ENCODE measurements at regions not wholly inside any gene's neighbourhood (a gene's known extent, or its start where the extent isn't known, plus 50 kb on each side); places are given as distances from the start of the nearest gene placed in this dataset.

DNA sequence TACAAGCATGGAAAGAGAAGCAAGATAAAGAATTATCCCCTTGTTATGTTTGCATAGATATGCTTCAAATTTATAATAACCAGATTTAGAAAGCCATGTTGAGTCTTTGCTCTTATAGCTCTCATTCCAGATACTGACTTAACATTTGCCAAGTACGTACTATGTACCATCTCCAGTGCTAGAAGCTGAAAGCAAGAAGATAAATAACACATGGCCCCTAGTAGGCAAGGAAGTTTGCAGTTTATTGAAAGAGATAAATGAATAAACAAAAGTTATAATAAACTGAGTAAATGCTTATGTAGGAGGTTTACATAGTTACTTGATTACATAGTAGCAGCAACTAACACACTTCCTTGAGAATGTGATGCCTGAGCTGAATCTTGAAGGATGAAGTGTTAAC is 628.4 kb downstream of the HINT1 start:
- no peak overlapping the region for H2BK15ac ChIP-seq (ENCODE audit: low read length)
- no peaks in the 10 kb centered on the region for H3K79me1 ChIP-seq (ENCODE audit: low read depth, low read length)
- no peaks in the 10 kb centered on the region for H3K36me3 ChIP-seq (ENCODE audit: control insufficient read depth in 2 of 4, insufficient read depth in 4 of 4, low read length in 3 of 4)
- no peak overlapping the region for H3K9ac ChIP-seq (replicated peaks in 1 of 4; ENCODE audit: extremely low read depth in 1 of 4, low read depth in 3 of 4, low read length in 3 of 4)
- no peak overlapping the region for H2BK20ac ChIP-seq (ENCODE audit: low read length)
- H2BK120ac ChIP-seq (replicated peaks; ENCODE audit: low read depth, low read length): no peak overlapping the region
- no peak overlapping the region for H2BK12ac ChIP-seq (ENCODE audit: low read depth, low read length)
- no peak overlapping the region for H2AFZ ChIP-seq (ENCODE audit: low read length)
- H3K23me2 ChIP-seq (ENCODE audit: low read depth, low read length): no peaks in the 10 kb centered on the region
- no peak overlapping the region for H2AK5ac ChIP-seq (ENCODE audit: low read depth, low read length)
- no peak overlapping the region for H2BK5ac ChIP-seq (ENCODE audit: low read depth, low read length)
- H3K18ac ChIP-seq (ENCODE audit: extremely low read depth, low read length): no peak overlapping the region
- no peak overlapping the region for H3K27ac ChIP-seq (ENCODE audit: low read depth, low read length)
- no peak overlapping the region for H4K91ac ChIP-seq (replicated peaks; ENCODE audit: insufficient read length, low read length)
- H3K79me2 ChIP-seq (ENCODE audit: control insufficient read depth in 1 of 2, insufficient read depth in 2 of 2, low read length in 2 of 2): no peaks in the 10 kb centered on the region
- no peaks in the 10 kb centered on the region for H3K27me3 ChIP-seq (replicated peaks in 1 of 4; ENCODE audit: control insufficient read depth in 3 of 4, extremely low read depth in 1 of 4, insufficient read depth in 3 of 4, low read length in 3 of 4)
- no peak overlapping the region for H3K23ac ChIP-seq (ENCODE audit: insufficient read length)
- H4K20me1 ChIP-seq (replicated peaks in 1 of 2; ENCODE audit: control insufficient read depth in 1 of 2, insufficient read depth in 2 of 2, low read length in 2 of 2): no peaks in the 10 kb centered on the region
- no peak overlapping the region for H3K4me3 ChIP-seq (ENCODE audit: extremely low read depth in 1 of 4, insufficient read depth in 2 of 4, low read depth in 3 of 4, low read length in 4 of 4)
- no peak overlapping the region for H4K8ac ChIP-seq (ENCODE audit: extremely low read depth, insufficient read depth, low read length)
- no peak for DNase-seq (ENCODE audit: low read depth in 1 of 2, low spot score in 2 of 2)
- no peak overlapping the region for H3K4me2 ChIP-seq (ENCODE audit: insufficient read depth in 1 of 2, low read depth in 2 of 2, low read length in 2 of 2)
- 95% methylated on average over 1 of the region's 1 CpG; no CpG with 5 or more reads in 1 of the 2 experiments for WGBS, 2 experiments (ENCODE audit: extremely low coverage in 1 of 2, insufficient coverage in 1 of 2, insufficient read length in 1 of 2, insufficient replicate concordance in 2 of 2, low coverage in 1 of 2, low lambda C conversion rate in 2 of 2, missing lambda C conversion rate in 1 of 2)
- H3K9me3 ChIP-seq (ENCODE audit: insufficient read depth in 2 of 2, low read depth in 1 of 2, low read length in 1 of 2): no peaks in the 10 kb centered on the region
- TF ChIP-seq BCL11A (IDR thresholded peaks at IDR 0.05; ENCODE audit: low read depth in 2 of 2, low read length in 2 of 2) (no peak), PHF8 (conservative IDR thresholded peaks at IDR 0.05; ENCODE audit: low read depth, low read length) (no peak), RAD21 (IDR thresholded peaks at IDR 0.05 in 1 of 2, conservative IDR thresholded peaks at IDR 0.05 in 1 of 2; ENCODE audit: low read depth in 2 of 2, low read length in 2 of 2) (no peak), MAFK (IDR thresholded peaks at IDR 0.05; ENCODE audit: low read depth, low read length) (no peak), SP4 (IDR thresholded peaks at IDR 0.05; ENCODE audit: low read length) (no peak), TAF7 (optimal IDR thresholded peaks at IDR 0.05; ENCODE audit: borderline replicate concordance, low read depth, low read length) (no peak), CBX5 (IDR thresholded peaks at IDR 0.05; ENCODE audit: low read depth, low read length) (no peak), TBP (IDR thresholded peaks at IDR 0.05; ENCODE audit: low read depth, low read length) (no peak), GABPA (IDR thresholded peaks at IDR 0.05; ENCODE audit: borderline replicate concordance, insufficient read depth, low read length) (no peak), BACH1 (IDR thresholded peaks at IDR 0.05; ENCODE audit: low read length) (no peak), SIX5 (IDR thresholded peaks at IDR 0.05; ENCODE audit: low read depth, low read length) (no peak), CHD1 (IDR thresholded peaks at IDR 0.05; ENCODE audit: low read depth, low read length) (no peak)
- TF ChIP-seq, protein P1, sequence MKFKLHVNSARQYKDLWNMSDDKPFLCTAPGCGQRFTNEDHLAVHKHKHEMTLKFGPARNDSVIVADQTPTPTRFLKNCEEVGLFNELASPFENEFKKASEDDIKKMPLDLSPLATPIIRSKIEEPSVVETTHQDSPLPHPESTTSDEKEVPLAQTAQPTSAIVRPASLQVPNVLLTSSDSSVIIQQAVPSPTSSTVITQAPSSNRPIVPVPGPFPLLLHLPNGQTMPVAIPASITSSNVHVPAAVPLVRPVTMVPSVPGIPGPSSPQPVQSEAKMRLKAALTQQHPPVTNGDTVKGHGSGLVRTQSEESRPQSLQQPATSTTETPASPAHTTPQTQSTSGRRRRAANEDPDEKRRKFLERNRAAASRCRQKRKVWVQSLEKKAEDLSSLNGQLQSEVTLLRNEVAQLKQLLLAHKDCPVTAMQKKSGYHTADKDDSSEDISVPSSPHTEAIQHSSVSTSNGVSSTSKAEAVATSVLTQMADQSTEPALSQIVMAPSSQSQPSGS (IDR thresholded peaks at IDR 0.05; ENCODE audit: low read length): no peak
- no peak overlapping the region for H3K56ac ChIP-seq (replicated peaks; ENCODE audit: insufficient read length, low read depth, low read length)
- CTCF ChIA-PET (ENCODE audit: partially characterized antibody): interaction anchor here (1.1 kb wide), 1 partner anchor 106 kb away, joined by 3 read pairs; no protein-coding TSS in a partner anchor
- no peak overlapping the region for H4K5ac ChIP-seq (ENCODE audit: insufficient read length, low read depth, low read length)
- H3K4ac ChIP-seq (replicated peaks; ENCODE audit: insufficient read length, low read depth, low read length): no peak overlapping the region
- POLR2A ChIA-PET (ENCODE audit: partially characterized antibody): no interaction called here
- H3K4me1 ChIP-seq (replicated peaks in 1 of 4; ENCODE audit: control insufficient read depth in 3 of 4, insufficient read depth in 4 of 4, low read length in 3 of 4): no peaks in the 10 kb centered on the region
- H3K14ac ChIP-seq (ENCODE audit: insufficient read length): no peak overlapping the region
- no peak for FAIRE-seq

Data from H1 (cell line).